ENCODE measurements at regions not wholly inside any gene's neighbourhood (a gene's known extent, or its start where the extent isn't known, plus 50 kb on each side); places are given as distances from the start of the nearest gene placed in this dataset.

GRCh38 chr18:38007676-38008330, 442.2 kb upstream of the CELF4 start:
- H4K20me1 ChIP-seq (ENCODE audit: low read depth), result no peaks in the 10 kb centered on the region
- Mint-ChIP-seq H3K4me3 (no peak overlapping the region), H3K27ac (no peak overlapping the region), H3K36me3 (no peaks in the 10 kb centered on the region), H3K4me1 (no peaks in the 10 kb centered on the region), H3K9me3 (no peaks in the 10 kb centered on the region), H3K27me3 (ENCODE audit: insufficient read depth, low read depth) (peaks cover 2% of the 10 kb centered on the region)
- no peak overlapping the region for H3K4me3 ChIP-seq
- no peak for DNase-seq (ENCODE audit: low spot score)
- H3K36me3 ChIP-seq, result no peaks in the 10 kb centered on the region
- H3K4me2 ChIP-seq, result no peak overlapping the region
- no peak for TF ChIP-seq EZH2phosphoT487 (IDR thresholded peaks at IDR 0.05)
- TF ChIP-seq EZH2 (IDR thresholded peaks at IDR 0.05), result no peak
- TF ChIP-seq, protein P1, sequence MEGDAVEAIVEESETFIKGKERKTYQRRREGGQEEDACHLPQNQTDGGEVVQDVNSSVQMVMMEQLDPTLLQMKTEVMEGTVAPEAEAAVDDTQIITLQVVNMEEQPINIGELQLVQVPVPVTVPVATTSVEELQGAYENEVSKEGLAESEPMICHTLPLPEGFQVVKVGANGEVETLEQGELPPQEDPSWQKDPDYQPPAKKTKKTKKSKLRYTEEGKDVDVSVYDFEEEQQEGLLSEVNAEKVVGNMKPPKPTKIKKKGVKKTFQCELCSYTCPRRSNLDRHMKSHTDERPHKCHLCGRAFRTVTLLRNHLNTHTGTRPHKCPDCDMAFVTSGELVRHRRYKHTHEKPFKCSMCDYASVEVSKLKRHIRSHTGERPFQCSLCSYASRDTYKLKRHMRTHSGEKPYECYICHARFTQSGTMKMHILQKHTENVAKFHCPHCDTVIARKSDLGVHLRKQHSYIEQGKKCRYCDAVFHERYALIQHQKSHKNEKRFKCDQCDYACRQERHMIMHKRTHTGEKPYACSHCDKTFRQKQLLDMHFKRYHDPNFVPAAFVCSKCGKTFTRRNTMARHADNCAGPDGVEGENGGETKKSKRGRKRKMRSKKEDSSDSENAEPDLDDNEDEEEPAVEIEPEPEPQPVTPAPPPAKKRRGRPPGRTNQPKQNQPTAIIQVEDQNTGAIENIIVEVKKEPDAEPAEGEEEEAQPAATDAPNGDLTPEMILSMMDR (IDR thresholded peaks at IDR 0.05), result no peak
- no peak overlapping the region for H3K9ac ChIP-seq
- no peaks in the 10 kb centered on the region for H3K9me3 ChIP-seq (ENCODE audit: low read depth)
- no peak overlapping the region for H2AFZ ChIP-seq (replicated peaks)
- H3K4me1 ChIP-seq, result no peaks in the 10 kb centered on the region
- H3K79me2 ChIP-seq (ENCODE audit: low read depth), result no peaks in the 10 kb centered on the region
- no peak overlapping the region for H3K27ac ChIP-seq
- H3K27me3 ChIP-seq, result no peaks in the 10 kb centered on the region
- no peaks in the 10 kb centered on the region for H3F3A ChIP-seq (ENCODE audit: low read depth)

DNA sequence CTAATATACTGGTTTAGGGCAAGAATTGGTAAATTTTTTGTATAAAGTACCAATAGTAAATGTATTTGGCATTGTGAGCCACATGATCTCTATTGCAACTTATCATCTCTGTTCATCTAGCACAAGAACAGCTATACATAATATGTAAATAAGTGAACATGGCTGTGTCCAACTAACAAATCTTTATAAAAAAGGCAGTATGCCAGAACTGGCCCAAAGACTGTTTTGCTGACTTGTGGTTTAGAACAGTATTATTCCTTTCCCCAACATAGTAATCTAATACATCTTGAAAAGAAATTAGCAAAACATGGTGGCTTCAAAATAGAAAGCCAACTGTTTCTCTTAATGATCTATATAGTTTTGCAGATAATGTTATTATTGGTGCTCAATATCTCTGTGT, 441.4 kb upstream of the CELF4 start:
- Mint-ChIP-seq H3K27ac (no peak overlapping the region), H3K4me3 (no peak overlapping the region)

GRCh38 chr18:38006541-38006940, 440.9 kb upstream of the CELF4 start:
- H3K4me1 ChIP-seq, result no peaks in the 10 kb centered on the region
- no peaks in the 10 kb centered on the region for H3K79me2 ChIP-seq (ENCODE audit: low read depth)
- H3K9me3 Mint-ChIP-seq, result no peaks in the 10 kb centered on the region
- no peaks in the 10 kb centered on the region for H3K36me3 Mint-ChIP-seq
- no peak for DNase-seq (ENCODE audit: low spot score)
- no peak overlapping the region for H2AFZ ChIP-seq (replicated peaks)
- H4K20me1 ChIP-seq (ENCODE audit: low read depth), result no peaks in the 10 kb centered on the region
- H3K27me3 ChIP-seq, result no peaks in the 10 kb centered on the region
- H3K27me3 Mint-ChIP-seq (ENCODE audit: insufficient read depth, low read depth), result peaks cover 2% of the 10 kb centered on the region
- H3K36me3 ChIP-seq, result no peaks in the 10 kb centered on the region
- TF ChIP-seq EZH2phosphoT487 (IDR thresholded peaks at IDR 0.05), result no peak
- TF ChIP-seq, protein P1 (IDR thresholded peaks at IDR 0.05), result no peak
- TF ChIP-seq EZH2 (IDR thresholded peaks at IDR 0.05), result no peak
- H3K4me2 ChIP-seq, result no peak overlapping the region
- no peaks in the 10 kb centered on the region for H3F3A ChIP-seq (ENCODE audit: low read depth)
- H3K9me3 ChIP-seq (ENCODE audit: low read depth), result no peaks in the 10 kb centered on the region
- no peak overlapping the region for H3K4me3 ChIP-seq
- H3K4me1 Mint-ChIP-seq, result peaks cover 2% of the 10 kb centered on the region
- no peak overlapping the region for H3K9ac ChIP-seq
- H3K4me3 Mint-ChIP-seq, result no peak overlapping the region
- no peak overlapping the region for H3K27ac Mint-ChIP-seq
- no peak overlapping the region for H3K27ac ChIP-seq

More for the DNA sequence above, 441.4 kb upstream of the CELF4 start:
- H3K36me3 Mint-ChIP-seq, result no peaks in the 10 kb centered on the region
- TF ChIP-seq EZH2 (IDR thresholded peaks at IDR 0.05) (no peak), EZH2phosphoT487 (IDR thresholded peaks at IDR 0.05) (no peak)
- TF ChIP-seq, protein P1 (IDR thresholded peaks at IDR 0.05), result no peak
- Histone ChIP-seq H3K4me2 (no peak overlapping the region), H3K4me3 (no peak overlapping the region), H3K9me3 (ENCODE audit: low read depth) (no peaks in the 10 kb centered on the region), H3K9ac (no peak overlapping the region), H3F3A (ENCODE audit: low read depth) (no peaks in the 10 kb centered on the region), H2AFZ (replicated peaks) (no peak overlapping the region), H3K27ac (no peak overlapping the region), H3K27me3 (no peaks in the 10 kb centered on the region), H4K20me1 (ENCODE audit: low read depth) (no peaks in the 10 kb centered on the region), H3K4me1 (no peaks in the 10 kb centered on the region), H3K79me2 (ENCODE audit: low read depth) (no peaks in the 10 kb centered on the region), H3K36me3 (no peaks in the 10 kb centered on the region)
- no peak for DNase-seq (ENCODE audit: low spot score)
- peaks cover 2% of the 10 kb centered on the region for H3K27me3 Mint-ChIP-seq (ENCODE audit: insufficient read depth, low read depth)
- no peaks in the 10 kb centered on the region for H3K9me3 Mint-ChIP-seq
- no peaks in the 10 kb centered on the region for H3K4me1 Mint-ChIP-seq
